NB4 (cell line): ENCODE measurements at regions not wholly inside any gene's neighbourhood (a gene's known extent, or its start where the extent isn't known, plus 50 kb on each side); places are given as distances from the start of the nearest gene placed in this dataset.

Experiments used
- DNase-seq: peaks from one replicate; pipeline ENCODE4 v3.0.0; 2010; ENCODE audit warnings: low read depth
- H3K4me3 ChIP-seq: one replicate; pipeline ENCODE4 v1.5.1; 2011; ENCODE audit warnings: mild to moderate bottlenecking, low read depth, low read length, moderate library complexity
- MYC ChIP-seq: IDR thresholded peaks from 2 replicates; pipeline ENCODE4 v1.6.1; 2011; ENCODE audit warnings: low read depth, low read length
- POLR2A ChIP-seq: IDR thresholded peaks from 2 replicates; pipeline ENCODE4 v1.6.1; 2011; ENCODE audit warnings: mild to moderate bottlenecking; ENCODE audit not compliant: insufficient read length; ENCODE audit errors: extremely low read depth
- TF ChIP-seq, protein P1 (sequence below): IDR thresholded peaks from one replicate; pipeline ENCODE4 v1.5.1; 2012; ENCODE audit warnings: low read depth, low read length
- TF ChIP-seq, protein P2 (sequence below): IDR thresholded peaks from 2 replicates; pipeline ENCODE4 v1.6.1; 2011; ENCODE audit warnings: low read depth, low read length

DNA sequence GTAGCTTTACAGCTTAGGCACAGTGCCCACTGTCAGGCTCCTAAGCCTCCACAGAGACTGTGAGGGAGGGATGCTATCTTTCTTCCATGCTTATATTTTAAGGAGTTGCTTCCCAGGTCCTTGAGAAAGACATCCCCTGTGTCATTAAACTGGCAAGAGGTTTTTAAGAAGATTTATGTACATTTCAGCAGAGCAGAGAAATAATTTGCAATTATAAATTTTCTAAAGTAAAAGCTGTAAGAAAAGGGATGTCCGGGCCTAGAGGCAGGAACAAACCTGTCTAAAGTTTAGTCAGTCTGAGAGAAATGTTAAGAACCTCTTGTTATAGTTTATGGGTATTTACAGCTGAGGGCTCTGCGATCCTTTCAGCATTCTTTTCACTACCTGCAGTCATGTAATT, 716.1 kb downstream of the SLC16A7 start:
- no peak overlapping the region for H3K4me3 ChIP-seq
- DNase-seq: no peak
- TF ChIP-seq POLR2A (no peak), MYC (no peak)
- TF ChIP-seq, protein P1, sequence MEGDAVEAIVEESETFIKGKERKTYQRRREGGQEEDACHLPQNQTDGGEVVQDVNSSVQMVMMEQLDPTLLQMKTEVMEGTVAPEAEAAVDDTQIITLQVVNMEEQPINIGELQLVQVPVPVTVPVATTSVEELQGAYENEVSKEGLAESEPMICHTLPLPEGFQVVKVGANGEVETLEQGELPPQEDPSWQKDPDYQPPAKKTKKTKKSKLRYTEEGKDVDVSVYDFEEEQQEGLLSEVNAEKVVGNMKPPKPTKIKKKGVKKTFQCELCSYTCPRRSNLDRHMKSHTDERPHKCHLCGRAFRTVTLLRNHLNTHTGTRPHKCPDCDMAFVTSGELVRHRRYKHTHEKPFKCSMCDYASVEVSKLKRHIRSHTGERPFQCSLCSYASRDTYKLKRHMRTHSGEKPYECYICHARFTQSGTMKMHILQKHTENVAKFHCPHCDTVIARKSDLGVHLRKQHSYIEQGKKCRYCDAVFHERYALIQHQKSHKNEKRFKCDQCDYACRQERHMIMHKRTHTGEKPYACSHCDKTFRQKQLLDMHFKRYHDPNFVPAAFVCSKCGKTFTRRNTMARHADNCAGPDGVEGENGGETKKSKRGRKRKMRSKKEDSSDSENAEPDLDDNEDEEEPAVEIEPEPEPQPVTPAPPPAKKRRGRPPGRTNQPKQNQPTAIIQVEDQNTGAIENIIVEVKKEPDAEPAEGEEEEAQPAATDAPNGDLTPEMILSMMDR: no peak
- TF ChIP-seq, protein P2, sequence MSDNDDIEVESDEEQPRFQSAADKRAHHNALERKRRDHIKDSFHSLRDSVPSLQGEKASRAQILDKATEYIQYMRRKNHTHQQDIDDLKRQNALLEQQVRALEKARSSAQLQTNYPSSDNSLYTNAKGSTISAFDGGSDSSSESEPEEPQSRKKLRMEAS: no peak

DNA sequence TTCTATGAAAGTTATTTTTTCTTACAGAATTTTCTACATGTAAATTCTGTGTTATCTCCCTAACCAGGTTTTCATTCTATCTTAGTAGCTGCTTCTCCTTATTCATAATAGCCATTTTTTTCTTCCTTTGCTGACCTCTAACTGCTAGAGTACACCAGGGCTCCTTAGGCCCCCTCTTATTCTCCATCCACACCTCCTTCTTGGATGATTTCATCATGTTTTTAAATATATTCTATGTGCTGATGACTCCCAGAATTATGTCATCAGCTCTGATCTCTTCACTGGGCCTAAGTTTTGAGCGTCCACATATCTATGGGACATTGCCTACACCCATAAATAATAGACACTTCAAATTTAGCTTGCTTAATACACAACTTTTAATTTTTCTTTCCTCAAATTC, 721.5 kb downstream of the SLC16A7 start:
- TF ChIP-seq MYC (no peak), POLR2A (no peak)
- TF ChIP-seq, protein P2: no peak
- TF ChIP-seq, protein P1: no peak
- DNase-seq: no peak

DNA sequence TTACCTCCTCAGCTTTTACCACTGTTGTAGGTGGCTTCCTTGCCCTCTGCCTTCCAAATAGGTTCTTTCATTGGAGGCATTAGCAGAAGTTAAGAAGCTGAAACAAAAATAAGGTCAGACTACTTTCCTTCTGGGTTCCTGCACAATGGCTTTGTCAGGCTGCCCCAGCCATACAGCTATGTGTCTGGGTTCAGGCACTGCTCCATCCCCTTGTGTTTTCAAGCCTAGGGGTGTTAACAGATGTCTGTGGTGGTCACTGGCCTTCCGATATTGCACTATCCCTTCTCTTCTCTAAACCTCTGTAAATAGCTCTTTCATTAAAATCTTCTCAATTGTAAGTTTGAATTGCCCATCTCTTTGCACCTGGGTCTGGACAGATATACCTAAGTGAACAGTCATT, 728.9 kb downstream of the SLC16A7 start:
- no peak overlapping the region for H3K4me3 ChIP-seq
- no peak for DNase-seq
- TF ChIP-seq POLR2A: no peak
- TF ChIP-seq MYC: no peak
- TF ChIP-seq, protein P1: no peak
- TF ChIP-seq, protein P2: no peak

More for the DNA sequence above, 721.5 kb downstream of the SLC16A7 start:
- H3K4me3 ChIP-seq: no peak overlapping the region

DNA sequence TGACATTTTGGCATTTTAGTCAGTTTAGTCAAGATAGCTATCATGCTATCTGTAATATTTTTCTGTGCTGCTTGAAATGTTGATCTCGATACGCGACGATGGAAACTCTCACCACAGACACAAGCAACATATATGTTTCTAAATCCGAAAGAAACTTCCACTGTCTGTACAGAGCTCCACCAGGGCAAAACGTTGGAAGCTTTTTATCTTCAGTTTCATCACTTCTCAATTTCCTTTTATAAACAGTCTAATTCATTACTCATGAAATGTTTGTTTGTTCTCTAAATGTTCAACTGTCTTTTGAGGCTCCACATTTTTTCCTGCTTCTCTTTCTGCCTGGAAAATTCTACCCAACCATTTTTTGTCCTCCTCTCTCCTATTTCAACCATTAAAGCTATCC, 737.6 kb downstream of the SLC16A7 start:
- TF ChIP-seq, protein P1: no peak
- TF ChIP-seq, protein P2: no peak
- TF ChIP-seq MYC: no peak
- no peak for TF ChIP-seq POLR2A
- DNase-seq: no peak
- no peak overlapping the region for H3K4me3 ChIP-seq

DNA sequence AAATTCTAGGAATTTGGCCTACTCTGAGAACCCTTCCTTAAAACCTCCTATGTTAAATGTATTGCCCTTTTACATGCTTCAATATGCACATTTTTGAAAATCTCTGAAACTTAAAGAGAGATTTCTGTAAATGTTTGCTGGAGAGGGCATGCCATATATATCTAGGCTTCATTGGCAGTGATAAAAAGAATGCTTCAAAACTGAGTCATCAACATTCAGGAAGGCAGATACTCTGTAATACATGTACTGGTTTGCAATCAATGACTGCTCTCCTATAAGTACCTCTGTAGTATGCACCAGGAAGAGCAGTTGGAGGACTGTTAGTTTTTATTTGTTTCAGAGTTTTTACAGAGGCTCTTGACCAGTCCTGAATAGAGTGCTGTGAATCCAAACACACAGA, 739.9 kb downstream of the SLC16A7 start:
- no peak overlapping the region for H3K4me3 ChIP-seq
- TF ChIP-seq, protein P2: no peak
- TF ChIP-seq MYC: no peak
- no peak for DNase-seq

DNA sequence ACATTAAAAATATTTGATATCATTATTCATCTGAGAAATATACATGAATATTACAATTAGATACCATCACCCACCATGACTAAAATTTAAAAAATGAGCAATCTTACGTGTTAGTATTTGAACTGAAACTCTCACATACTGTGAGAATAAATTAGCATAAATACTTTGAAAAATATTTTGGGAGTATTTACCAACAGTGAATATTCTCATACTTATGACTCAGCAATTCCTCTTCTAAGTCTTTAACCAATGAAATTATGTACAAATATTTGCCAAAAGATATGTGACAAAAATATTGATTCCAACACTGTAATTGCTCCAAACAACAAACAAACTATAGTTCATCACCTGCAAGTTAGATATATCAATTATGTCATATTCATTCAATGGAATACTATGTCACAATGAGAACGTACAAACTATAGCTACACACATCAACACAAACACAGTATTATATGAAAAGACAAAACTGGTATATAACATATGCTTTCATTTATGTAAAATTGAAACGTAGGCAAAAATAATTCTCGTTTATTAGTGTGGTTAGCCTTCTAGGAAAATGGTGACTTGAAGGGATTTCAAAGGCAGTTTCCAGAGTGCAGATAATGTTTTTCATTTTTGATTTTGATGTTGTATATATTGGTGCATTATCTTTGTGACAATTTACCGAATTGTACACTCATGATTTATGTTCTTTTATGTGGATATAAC, 742.2 kb downstream of the SLC16A7 start:
- no peak overlapping the region for H3K4me3 ChIP-seq
- DNase-seq: no peak
- no peak for TF ChIP-seq MYC
- TF ChIP-seq POLR2A: no peak
- TF ChIP-seq, protein P2: no peak
- TF ChIP-seq, protein P1: no peak
